HG03442 (cell line): ENCODE measurements at regions not wholly inside any gene's neighbourhood (a gene's known extent, or its start where the extent isn't known, plus 50 kb on each side); places are given as distances from the start of the nearest gene placed in this dataset.

Source experiments
- ATAC-seq: cut with Tn5 transposase; IDR thresholded peaks from one replicate; pipeline ENCODE4 v1.9.1; 2021; ENCODE audit warnings: mild to moderate bottlenecking, moderate library complexity; ENCODE audit not compliant: unreplicated experiment

GRCh38 chr1:201609661-201610318, 70.9 kb downstream of the NAV1 start:
- no peak for ATAC-seq

DNA sequence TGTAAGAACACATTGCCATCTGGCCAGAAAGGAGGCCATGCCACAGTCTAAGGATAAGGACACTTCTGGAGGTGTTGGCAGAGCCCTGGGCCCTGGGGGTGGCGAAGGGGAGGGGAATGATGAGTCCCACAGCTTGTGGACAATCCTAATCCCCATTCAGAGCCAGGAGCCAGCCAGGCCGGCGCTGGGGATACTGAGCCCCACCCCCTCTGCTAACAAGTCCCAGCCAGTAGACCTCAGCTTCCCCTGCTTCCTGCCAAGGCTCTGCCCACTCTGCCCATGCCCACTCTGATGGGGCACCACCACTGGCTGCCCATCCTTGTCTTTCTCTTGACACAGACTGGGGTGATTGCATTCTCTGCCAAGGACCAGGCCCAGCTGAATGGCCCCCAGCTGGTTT, 71.9 kb downstream of the NAV1 start:
- no peak for ATAC-seq

DNA sequence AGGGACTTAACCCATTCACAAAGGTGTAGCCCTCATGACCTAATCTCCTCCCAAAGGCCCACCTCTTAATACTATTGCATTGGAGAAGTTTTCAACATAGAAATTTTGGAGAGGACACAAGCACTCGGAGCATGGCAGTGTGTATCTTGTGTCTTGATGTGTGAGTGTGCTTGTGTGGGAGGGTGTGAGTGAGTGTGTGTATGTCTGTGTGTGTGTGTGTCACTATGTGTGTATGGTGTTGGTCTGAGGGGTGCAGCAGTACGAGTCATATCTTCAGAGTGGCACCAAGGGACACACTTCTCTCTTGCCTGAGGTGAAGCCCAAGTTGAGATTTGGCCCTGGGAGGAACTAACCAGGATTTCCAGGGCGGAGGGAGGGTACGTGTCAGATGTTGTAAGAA, 73.7 kb downstream of the NAV1 start:
- ATAC-seq: no peak

DNA sequence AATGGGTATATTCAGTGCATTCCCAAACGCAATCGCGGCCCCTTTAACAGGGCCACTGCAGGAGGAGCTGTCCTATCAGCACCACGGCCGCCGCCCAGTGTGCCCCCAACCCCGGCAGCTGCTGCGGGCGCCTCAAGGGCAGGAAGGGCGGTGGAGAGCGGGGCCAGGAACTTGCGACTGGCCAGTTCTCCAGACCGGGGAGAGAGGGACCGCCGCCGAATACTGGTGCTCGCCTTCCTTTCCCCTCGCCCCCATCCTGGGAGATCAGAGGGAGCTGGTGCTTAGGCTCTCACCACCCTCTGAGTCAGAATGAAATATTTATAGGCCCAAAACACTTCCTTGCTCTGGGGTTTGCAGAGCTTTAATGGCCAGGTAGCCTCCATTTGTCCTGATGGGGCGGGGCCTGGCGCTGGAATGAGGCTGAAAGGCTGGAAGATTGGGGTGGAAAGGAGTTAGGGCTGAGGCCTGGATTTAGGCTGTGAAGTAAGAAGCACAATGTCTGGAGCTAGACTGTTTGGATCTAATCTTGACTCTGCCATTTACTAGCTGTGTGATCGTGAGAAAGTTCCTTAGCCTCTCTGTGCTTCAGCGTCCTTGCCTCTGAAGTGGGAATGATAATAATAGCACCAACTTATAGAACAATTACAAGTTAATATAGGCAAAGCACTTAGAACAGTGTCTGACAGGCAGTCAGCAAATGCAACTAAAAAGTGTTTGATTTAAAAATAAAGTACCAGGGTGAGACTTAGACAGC, 75.5 kb downstream of the NAV1 start:
- no peak for ATAC-seq

DNA sequence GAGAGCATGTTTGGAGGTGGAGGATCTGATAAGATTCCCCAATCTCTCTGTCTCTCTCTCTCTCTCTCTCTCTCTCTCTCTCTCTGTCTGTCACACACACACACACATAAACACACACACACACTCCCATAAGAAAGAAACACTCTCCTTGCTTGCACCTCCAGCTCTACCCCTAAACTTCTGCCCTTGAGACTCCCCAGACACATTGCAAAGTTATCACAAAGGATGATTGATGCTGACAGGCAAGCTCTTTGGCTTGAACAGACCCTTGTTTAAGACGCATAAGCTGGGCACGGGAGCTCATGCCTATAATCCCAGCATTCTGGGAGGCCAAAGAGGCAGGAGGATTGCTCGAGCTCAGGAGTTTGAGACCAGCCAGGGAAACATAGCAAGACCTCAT, 78.2 kb downstream of the NAV1 start:
- ATAC-seq: no peak

GRCh38 chr1:201618389-201618788, 79.5 kb downstream of the NAV1 start:
- no peak for ATAC-seq

GRCh38 chr1:201618905-201619304, 80.0 kb downstream of the NAV1 start:
- ATAC-seq: no peak

- ATAC-seq: no peak
Observed at GRCh38 chr1:201619513-201619912, 80.6 kb downstream of the NAV1 start.

DNA sequence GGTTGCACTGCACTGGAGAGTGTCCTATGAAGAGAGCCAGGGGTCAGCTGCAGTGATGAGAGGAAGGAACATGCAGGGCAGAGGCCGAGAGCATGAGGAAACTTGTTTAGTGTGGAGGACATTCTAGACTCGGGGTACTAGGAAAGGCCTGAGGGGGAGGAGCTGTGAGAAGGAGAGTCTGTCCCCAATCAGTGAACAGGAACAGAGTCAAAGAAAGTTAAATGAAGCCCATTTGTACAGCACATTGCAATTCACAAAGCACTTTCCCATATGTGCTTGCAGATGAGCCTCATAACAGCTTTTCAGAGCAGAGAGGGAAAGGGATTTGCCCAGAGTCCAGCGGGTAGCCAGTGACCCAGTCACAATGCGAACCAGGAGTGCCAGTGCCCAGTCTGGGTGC, 83.4 kb downstream of the NAV1 start:
- ATAC-seq: no peak

- no peak for ATAC-seq
Observed at GRCh38 chr1:201622824-201623223, 83.9 kb downstream of the NAV1 start.

- ATAC-seq: no peak
Observed at GRCh38 chr1:201624741-201625225, 85.9 kb downstream of the NAV1 start.

- ATAC-seq: no peak
Observed at GRCh38 chr1:201625226-201625761, 86.4 kb downstream of the NAV1 start.

GRCh38 chr1:201625851-201626251, 86.9 kb downstream of the NAV1 start:
- ATAC-seq: no peak

- ATAC-seq: no peak
Observed at GRCh38 chr1:201626629-201627275, 87.8 kb downstream of the NAV1 start.

GRCh38 chr1:201628490-201628889, 89.6 kb downstream of the NAV1 start:
- no peak for ATAC-seq

- no peak for ATAC-seq
Observed at GRCh38 chr1:201630582-201630981, 91.7 kb downstream of the NAV1 start.

DNA sequence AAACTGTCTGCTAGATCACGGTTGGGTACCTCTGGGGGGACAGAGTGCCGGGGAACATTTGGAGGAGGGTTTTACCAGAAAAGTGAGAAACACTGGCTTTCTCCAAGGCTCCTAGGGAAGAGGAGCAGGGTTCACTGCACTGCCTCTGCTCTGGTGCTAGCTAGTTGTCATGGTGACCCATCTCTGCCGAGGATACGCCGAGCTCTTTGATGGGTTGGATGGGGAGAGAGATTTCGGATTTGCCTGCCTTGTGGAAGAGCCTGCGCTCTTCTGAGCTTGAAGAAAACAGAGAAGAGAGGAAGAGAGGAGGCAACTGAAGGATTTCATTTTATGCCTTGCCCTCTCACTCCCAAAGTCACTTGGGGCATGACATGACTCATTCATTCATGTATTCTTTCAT, 92.1 kb downstream of the NAV1 start:
- no peak for ATAC-seq

GRCh38 chr1:201632364-201632952, 93.5 kb downstream of the NAV1 start:
- no peak for ATAC-seq

DNA sequence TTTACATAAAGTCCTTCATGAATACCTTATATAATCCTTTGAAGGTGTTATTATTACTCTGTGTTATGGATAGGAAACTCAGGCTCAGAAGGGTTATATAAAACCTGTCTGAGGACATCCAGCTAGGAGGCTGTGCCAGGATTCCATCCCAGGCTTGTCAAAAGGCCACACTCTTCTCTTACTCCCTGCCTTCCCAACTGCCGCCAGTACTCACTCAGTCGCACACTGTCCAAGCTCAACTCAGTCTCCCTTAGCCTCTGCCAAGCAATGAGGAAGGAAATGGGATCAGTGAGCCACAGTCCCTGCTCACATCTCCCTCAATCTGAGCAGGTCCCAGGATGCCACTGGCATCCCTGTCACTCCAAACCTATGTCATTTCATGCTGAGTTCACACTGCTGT, 94.4 kb downstream of the NAV1 start:
- ATAC-seq: no peak

- no peak for ATAC-seq
Observed at GRCh38 chr1:201633811-201634210, 94.9 kb downstream of the NAV1 start.

DNA sequence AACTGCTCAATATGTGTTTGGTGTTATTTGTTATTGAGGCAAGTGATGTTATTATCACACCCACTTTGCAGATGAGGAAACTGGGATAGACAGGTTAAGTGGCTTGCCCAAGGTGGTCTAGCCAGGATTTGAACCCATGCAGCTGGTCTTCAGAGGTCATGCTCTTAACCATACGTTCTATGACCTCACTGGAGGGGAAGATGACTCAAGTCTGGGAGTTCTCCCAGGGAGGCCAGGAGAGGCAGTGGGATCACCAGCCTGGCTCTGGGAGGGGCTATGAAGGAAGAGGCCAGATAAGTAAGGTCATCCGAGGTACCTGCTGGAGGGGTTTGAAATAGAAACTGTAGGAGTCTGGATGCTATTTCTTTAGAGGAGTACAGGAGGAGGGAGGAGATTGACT, 95.3 kb downstream of the NAV1 start:
- ATAC-seq: no peak
